Fibroblast of mammary gland (primary cell): ENCODE measurements at regions not wholly inside any gene's neighbourhood (a gene's known extent, or its start where the extent isn't known, plus 50 kb on each side); places are given as distances from the start of the nearest gene placed in this dataset.
"Not testable (repeated sequence)": the region's sequence is repeated elsewhere in the genome, so short reads cannot be mapped to it uniquely, and the experiment has no call there.

ENCODE experiments used
- DNase-seq: peaks from one replicate; pipeline ENCODE4 v3.0.0-alpha.2; 2010; ENCODE audit warnings: low read depth
- H3K4me3 ChIP-seq: 2 replicates; pipeline ENCODE4 v1.5.1; 2011; ENCODE audit warnings: low read depth, mild to moderate bottlenecking, low read length, moderate library complexity; ENCODE audit not compliant: control insufficient read depth
- TF ChIP-seq, protein P1 (sequence below): conservative IDR thresholded peaks from 2 replicates; pipeline ENCODE4 v1.5.1; 2011; ENCODE audit warnings: low read depth, low read length, inconsistent platforms; ENCODE audit not compliant: control insufficient read depth, insufficient read depth

DNA sequence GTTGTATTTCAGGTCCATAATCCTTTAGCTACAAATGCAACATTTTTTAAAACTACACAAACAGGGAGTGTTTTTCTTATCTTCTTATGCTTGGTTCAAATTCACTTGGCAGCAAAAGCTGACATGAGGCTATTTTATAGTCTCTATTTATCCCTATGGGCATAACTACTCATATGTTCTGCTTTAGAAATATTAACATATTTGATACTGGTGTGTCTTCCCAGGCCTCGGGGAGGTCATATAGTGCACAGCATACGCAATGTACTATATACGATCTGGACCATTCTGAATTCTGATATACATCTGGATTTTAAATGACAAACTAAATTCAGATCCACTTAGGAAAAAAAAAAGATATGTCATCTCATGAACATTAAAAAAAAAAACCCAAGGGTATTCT is 69.2 kb downstream of the TFAP2C start:
- H3K4me3 ChIP-seq: no peak overlapping the region
- no peak for DNase-seq
- TF ChIP-seq, protein P1, sequence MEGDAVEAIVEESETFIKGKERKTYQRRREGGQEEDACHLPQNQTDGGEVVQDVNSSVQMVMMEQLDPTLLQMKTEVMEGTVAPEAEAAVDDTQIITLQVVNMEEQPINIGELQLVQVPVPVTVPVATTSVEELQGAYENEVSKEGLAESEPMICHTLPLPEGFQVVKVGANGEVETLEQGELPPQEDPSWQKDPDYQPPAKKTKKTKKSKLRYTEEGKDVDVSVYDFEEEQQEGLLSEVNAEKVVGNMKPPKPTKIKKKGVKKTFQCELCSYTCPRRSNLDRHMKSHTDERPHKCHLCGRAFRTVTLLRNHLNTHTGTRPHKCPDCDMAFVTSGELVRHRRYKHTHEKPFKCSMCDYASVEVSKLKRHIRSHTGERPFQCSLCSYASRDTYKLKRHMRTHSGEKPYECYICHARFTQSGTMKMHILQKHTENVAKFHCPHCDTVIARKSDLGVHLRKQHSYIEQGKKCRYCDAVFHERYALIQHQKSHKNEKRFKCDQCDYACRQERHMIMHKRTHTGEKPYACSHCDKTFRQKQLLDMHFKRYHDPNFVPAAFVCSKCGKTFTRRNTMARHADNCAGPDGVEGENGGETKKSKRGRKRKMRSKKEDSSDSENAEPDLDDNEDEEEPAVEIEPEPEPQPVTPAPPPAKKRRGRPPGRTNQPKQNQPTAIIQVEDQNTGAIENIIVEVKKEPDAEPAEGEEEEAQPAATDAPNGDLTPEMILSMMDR: no peak

DNA sequence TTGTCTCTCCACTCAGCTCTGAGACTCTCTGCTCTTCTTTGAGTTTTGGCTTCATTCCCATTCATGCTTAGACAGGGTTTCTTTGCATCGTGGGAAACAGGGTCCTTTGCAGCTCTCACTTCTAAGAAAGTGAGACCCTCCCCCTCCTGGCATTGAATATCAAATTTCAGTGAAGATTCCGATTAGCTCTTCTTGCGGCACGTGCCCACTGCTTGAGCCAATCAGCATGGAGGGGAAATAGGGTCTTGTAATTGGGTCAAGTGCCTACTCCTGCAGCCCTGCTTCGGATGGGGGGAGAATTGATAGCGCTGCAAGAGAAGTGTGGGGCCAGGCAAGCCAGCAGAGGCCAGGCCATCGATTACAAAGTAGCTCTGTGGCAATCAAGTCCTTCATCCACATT is 69.6 kb downstream of the TFAP2C start:
- no peak for DNase-seq
- TF ChIP-seq, protein P1: no peak

DNA sequence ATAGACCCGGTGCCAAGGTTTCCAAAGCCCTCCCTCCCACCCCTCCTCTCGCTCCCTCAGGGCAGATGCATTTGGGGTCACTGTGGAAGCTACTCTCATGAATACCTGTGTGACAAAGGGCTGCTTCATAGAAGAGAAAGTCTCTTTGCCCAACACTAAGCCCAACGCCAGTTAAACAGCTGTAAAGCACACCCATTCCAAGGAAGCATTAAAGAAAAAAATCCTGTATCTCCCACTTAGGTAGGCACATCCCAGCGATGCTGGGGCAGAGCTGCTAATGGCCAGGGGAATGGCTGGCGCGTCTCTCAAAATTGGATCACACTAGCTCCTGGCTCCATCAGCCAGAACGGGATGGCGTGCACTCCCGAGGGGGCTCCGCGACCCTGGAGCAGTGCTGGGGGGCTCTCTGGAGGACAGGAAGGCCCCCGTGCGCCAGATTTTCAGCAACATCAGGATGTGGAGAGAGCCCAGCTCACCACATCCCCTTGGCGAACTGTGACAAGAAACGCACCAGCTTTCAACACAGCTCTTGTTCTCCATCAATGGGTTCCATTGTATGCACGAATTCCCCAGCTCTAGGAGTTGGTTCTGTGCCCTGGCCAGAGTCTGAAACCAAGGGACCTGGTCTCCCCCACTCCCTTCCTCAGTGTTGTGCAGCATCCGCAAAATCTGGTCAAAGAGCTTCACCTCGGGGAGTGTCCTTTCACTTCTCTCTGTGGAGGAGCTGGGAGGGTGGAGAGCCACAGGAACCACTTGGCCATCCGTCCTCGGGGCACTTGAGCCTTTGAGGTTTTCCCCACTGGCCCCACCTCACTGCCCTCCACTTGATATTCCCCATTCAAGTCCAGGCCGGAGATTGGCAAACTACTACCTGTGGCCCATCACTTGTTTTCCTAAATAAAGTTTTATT is 74.1 kb downstream of the TFAP2C start:
- TF ChIP-seq, protein P1: no peak
- DNase-seq: no peak
- H3K4me3 ChIP-seq: no peak overlapping the region

More for the DNA sequence above, 69.6 kb downstream of the TFAP2C start:
- no peak overlapping the region for H3K4me3 ChIP-seq

DNA sequence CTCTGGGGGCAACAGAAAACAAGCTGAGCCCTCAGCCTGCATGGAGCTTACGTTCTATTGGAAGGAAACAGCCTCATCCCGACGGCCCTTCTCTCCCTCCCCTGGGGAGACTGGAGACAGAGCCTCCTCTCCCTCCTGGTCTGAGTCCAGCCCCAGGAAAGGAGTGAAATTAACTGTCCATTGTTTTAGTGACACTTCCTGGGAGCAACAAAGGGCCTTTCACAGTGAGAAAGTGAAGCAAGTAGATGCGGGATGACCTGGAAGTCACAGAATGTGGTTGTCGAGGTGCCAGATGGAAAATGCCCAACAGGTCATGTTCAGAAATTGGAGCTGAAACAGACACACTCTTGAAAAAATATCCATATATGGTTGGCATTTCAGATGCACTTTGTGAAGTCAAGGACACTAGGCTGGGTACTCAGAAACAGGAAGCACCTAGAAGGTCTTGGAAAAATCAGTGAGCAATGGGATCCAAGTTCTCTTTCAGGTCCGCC is 77.8 kb downstream of the TFAP2C start:
- no peak for DNase-seq
- TF ChIP-seq, protein P1: no peak
- no peak overlapping the region for H3K4me3 ChIP-seq

DNA sequence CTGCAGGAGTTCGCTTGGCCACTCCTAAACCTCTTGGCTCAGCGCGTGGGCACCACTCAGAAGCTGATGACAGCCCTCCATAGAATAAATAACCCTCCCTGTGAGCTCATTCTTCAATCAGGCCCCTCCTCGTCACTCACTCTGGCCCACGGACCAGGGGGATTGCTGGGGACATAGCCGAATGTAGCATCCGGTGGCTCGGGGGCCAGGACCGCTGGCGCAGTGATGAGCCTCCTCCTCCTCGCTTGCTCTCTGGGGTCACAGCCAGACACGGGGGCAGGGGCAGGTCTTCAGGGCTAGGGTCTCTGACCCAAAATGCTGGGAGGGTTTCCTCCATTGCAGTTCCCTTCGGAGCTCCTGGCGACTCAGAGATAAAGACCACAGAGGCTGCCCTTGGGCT is 79.9 kb downstream of the TFAP2C start:
- H3K4me3 ChIP-seq: no peak overlapping the region
- TF ChIP-seq, protein P1: no peak
- DNase-seq: no peak

DNA sequence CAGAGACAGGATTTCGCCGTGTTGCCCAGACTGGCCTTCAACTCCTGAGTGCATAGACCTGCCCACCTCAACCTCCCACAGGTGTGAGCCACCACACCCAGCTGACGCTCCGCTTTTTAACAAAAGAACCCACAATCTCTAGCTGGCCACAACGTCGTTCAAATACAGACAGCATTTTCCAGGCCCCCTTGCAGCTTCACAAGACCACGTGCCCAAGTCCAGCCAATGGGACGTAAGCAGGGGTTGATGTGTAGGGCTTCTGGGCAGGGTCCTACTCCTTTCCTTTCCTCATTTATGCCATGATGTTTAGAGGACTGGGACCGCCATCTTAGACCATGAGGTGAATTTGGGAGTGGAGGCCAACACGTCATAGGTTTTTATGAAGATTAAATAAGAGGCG is 81.0 kb downstream of the TFAP2C start:
- TF ChIP-seq, protein P1: no peak
- no peak overlapping the region for H3K4me3 ChIP-seq
- no peak for DNase-seq

DNA sequence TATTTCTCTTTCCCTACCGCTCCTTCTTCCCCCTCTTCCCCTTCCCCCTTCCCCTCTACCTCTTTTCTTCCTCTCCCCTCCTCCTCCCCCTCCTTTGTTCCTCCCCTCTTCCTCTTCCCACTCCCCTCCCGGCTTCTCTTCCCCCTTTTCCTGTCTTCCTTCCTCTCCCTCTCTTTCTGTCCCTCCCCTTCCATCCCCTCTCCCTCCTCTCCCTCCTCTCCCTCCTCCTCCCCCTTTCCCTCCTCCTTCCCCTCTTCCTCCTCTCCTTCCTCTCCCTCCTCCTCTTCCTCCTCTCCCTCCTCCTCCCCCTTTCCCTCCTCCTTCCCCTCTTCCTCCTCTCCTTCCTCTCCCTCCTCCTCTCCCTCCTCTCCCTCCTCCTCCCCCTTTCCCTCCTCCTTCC is 81.5 kb downstream of the TFAP2C start:
- DNase-seq, H3K4me3 ChIP-seq: not testable (repeated sequence)
